ENCODE measurements at regions not wholly inside any gene's neighbourhood (a gene's known extent, or its start where the extent isn't known, plus 50 kb on each side); places are given as distances from the start of the nearest gene placed in this dataset.

DNA sequence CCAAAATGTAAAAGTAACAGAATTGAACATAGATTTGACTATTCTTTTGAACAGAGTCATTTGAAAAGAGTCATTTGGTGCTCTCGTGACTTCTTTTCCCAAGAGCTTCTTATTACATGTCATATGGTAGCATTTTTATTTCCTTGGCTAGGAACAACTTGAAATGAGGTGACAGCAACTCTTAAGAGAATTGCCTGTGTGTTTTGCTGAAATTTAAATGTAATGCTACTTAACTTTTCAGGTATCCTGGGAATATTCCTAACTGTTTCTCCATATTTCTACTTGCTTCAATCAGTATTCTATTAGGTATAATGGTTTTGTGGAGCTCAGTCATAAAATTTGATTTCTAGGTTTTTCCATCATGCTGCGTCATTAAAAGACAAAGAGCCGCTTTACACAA lies 700.7 kb downstream of the LUZP2 start:
- TF ChIP-seq, protein P1, sequence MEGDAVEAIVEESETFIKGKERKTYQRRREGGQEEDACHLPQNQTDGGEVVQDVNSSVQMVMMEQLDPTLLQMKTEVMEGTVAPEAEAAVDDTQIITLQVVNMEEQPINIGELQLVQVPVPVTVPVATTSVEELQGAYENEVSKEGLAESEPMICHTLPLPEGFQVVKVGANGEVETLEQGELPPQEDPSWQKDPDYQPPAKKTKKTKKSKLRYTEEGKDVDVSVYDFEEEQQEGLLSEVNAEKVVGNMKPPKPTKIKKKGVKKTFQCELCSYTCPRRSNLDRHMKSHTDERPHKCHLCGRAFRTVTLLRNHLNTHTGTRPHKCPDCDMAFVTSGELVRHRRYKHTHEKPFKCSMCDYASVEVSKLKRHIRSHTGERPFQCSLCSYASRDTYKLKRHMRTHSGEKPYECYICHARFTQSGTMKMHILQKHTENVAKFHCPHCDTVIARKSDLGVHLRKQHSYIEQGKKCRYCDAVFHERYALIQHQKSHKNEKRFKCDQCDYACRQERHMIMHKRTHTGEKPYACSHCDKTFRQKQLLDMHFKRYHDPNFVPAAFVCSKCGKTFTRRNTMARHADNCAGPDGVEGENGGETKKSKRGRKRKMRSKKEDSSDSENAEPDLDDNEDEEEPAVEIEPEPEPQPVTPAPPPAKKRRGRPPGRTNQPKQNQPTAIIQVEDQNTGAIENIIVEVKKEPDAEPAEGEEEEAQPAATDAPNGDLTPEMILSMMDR (IDR thresholded peaks at IDR 0.05) = no peak
- TF ChIP-seq POLR2A (IDR thresholded peaks at IDR 0.05) = no peak
